ENCODE measurements at regions not wholly inside any gene's neighbourhood (a gene's known extent, or its start where the extent isn't known, plus 50 kb on each side); places are given as distances from the start of the nearest gene placed in this dataset.

DNA sequence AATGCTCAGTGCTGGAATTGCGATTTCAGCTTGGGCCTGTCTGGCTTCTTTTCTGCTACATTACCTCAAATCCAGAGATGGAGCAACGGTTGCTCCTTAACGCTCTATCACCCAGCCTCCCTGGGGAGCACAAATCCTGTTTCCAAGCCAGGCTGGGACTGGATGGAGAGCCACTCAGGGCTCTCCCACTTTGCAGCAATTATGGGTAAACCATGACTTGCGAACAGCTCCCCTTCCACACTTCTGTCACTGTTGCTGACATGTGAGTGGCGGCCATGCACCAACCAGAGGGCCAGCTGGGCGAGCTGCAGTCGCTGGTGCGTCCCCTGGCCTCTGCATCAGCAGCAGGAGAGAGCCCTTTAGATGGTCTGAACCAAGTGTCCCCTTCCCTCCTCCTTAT is 65.1 kb upstream of the RAB4A start:
- H3K23ac ChIP-seq (ENCODE audit: low read length in 2 of 2), result no peak overlapping the region
- no peak overlapping the region for H3K4me2 ChIP-seq (ENCODE audit: low read length, poor library complexity, severe bottlenecking)
- H3K4ac ChIP-seq (ENCODE audit: low read depth in 1 of 2, low read length in 2 of 2), result no peak overlapping the region
- DNase-seq, result no peak
- H2AK5ac ChIP-seq (ENCODE audit: low read length, severe bottlenecking), result no peak overlapping the region
- H2BK15ac ChIP-seq (ENCODE audit: low read depth, poor library complexity, severe bottlenecking), result no peak overlapping the region
- peaks cover 10 to 40% of the 10 kb centered on the region in 2 experiments for H3K27me3 ChIP-seq (ENCODE audit: control insufficient read depth in 1 of 2, insufficient read depth in 1 of 2, low read length in 2 of 2)
- no peak overlapping the region for H3K4me3 ChIP-seq (ENCODE audit: insufficient read depth in 1 of 2, low read depth in 1 of 2, low read length in 2 of 2)
- H3K9ac ChIP-seq (ENCODE audit: low read length), result peak overlapping the region; percentile 80
- no peak overlapping the region for H3K27ac ChIP-seq (ENCODE audit: low read length, poor library complexity, severe bottlenecking)
- H4K8ac ChIP-seq (ENCODE audit: low read length), result no peak overlapping the region
- H3K4me1 ChIP-seq (ENCODE audit: control insufficient read depth, insufficient read depth, low read depth, low read length), result no peaks in the 10 kb centered on the region
- no peak overlapping the region for H2BK120ac ChIP-seq (ENCODE audit: low read depth, low read length)
- no peak overlapping the region for H2BK5ac ChIP-seq (ENCODE audit: low read depth, low read length, poor library complexity, severe bottlenecking)
- no peaks in the 10 kb centered on the region for H3K36me3 ChIP-seq (ENCODE audit: control insufficient read depth in 1 of 2, insufficient read depth in 2 of 2, low read depth in 1 of 2, low read length in 2 of 2)
- peaks cover 4% of the 10 kb centered on the region for H3K9me3 ChIP-seq (ENCODE audit: control insufficient read depth, low read length)
- H3K18ac ChIP-seq (ENCODE audit: low read depth in 1 of 2, low read length in 2 of 2), result peak overlapping the region in 1 of 2 experiments; percentile 48
- no peak overlapping the region for H4K91ac ChIP-seq (ENCODE audit: low read length)
- no peak overlapping the region for H3K14ac ChIP-seq (ENCODE audit: low read length in 2 of 2)
- H2AFZ ChIP-seq (ENCODE audit: low read depth, low read length), result no peak overlapping the region
- H3K79me1 ChIP-seq (replicated peaks; ENCODE audit: low read length, poor library complexity, severe bottlenecking), result no peaks in the 10 kb centered on the region
- H2BK12ac ChIP-seq (ENCODE audit: low read length in 2 of 2), result peak overlapping the region in 1 of 2 experiments; percentile 75
- 89% methylated on average over 8 of the region's 8 CpGs for WGBS

DNA sequence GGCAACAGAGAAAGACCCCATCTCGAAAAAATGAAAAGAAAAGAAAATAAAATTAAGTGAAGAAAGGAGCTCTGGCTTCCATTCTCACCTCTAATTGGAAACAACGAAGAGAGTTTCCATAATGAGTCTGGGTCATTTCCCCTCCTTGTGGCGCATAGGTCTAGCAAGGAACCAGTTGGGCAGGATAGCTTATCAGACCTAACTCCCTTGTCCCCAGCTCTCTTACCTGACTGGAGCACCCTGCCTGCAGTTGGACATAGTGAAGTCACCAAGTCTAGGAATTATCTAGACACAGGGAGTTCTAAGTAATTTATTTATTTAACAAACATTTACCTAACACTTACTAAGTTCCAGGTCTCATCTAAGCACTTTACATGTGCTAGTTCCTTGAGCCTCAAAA is 63.0 kb upstream of the RAB4A start:
- Histone ChIP-seq H2AK5ac (ENCODE audit: low read length, severe bottlenecking) (no peak overlapping the region), H3K36me3 (ENCODE audit: control insufficient read depth in 1 of 2, insufficient read depth in 2 of 2, low read depth in 1 of 2, low read length in 2 of 2) (no peaks in the 10 kb centered on the region), H2AFZ (ENCODE audit: low read depth, low read length) (no peak overlapping the region), H3K4me2 (ENCODE audit: low read length, poor library complexity, severe bottlenecking) (no peak overlapping the region), H3K27ac (ENCODE audit: low read length, poor library complexity, severe bottlenecking) (no peak overlapping the region), H3K23ac (ENCODE audit: low read length in 2 of 2) (no peak overlapping the region), H3K9me3 (ENCODE audit: control insufficient read depth, low read length) (peaks cover 4% of the 10 kb centered on the region), H4K8ac (ENCODE audit: low read length) (no peak overlapping the region), H2BK12ac (ENCODE audit: low read length in 2 of 2) (no peak overlapping the region), H3K27me3 (ENCODE audit: control insufficient read depth in 1 of 2, insufficient read depth in 1 of 2, low read length in 2 of 2) (peaks cover 10 to 40% of the 10 kb centered on the region in 2 experiments), H3K4me1 (ENCODE audit: control insufficient read depth, insufficient read depth, low read depth, low read length) (no peaks in the 10 kb centered on the region), H3K4ac (ENCODE audit: low read depth in 1 of 2, low read length in 2 of 2) (no peak overlapping the region), H2BK120ac (ENCODE audit: low read depth, low read length) (no peak overlapping the region), H2BK5ac (ENCODE audit: low read depth, low read length, poor library complexity, severe bottlenecking) (no peak overlapping the region), H3K79me1 (replicated peaks; ENCODE audit: low read length, poor library complexity, severe bottlenecking) (no peaks in the 10 kb centered on the region), H4K91ac (ENCODE audit: low read length) (no peak overlapping the region), H3K4me3 (ENCODE audit: insufficient read depth in 1 of 2, low read depth in 1 of 2, low read length in 2 of 2) (no peak overlapping the region), H3K18ac (ENCODE audit: low read depth in 1 of 2, low read length in 2 of 2) (no peak overlapping the region), H2BK15ac (ENCODE audit: low read depth, poor library complexity, severe bottlenecking) (no peak overlapping the region), H3K9ac (ENCODE audit: low read length) (no peak overlapping the region), H3K14ac (ENCODE audit: low read length in 2 of 2) (no peak overlapping the region)
- no peak for DNase-seq
- WGBS, result 93% methylated on average over 2 of the region's 3 CpGs

DNA sequence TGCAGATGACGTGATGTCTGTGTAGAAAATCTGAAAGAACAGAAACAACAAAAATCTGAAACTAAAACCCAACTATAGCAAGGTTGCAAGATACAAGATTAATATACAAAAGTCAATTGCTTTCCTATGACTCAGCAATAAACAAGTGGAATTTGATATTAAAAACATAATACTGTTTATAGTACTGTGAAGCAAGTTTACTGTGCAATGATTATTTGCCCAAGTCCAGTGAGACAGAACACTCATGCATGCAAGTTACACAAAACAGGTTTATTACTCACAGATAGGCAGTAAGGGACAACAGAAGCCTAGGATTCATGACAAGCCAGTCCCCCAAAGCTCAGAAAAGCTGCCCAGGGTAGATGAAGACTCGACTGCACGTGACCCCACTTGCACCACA is 62.4 kb upstream of the RAB4A start:
- Histone ChIP-seq H3K4me3 (ENCODE audit: insufficient read depth in 1 of 2, low read depth in 1 of 2, low read length in 2 of 2) (no peak overlapping the region), H3K9me3 (ENCODE audit: control insufficient read depth, low read length) (peaks cover 4% of the 10 kb centered on the region), H3K9ac (ENCODE audit: low read length) (no peak overlapping the region), H3K4ac (ENCODE audit: low read depth in 1 of 2, low read length in 2 of 2) (no peak overlapping the region), H3K27ac (ENCODE audit: low read length, poor library complexity, severe bottlenecking) (no peak overlapping the region), H2AK5ac (ENCODE audit: low read length, severe bottlenecking) (no peak overlapping the region), H2BK5ac (ENCODE audit: low read depth, low read length, poor library complexity, severe bottlenecking) (no peak overlapping the region), H3K18ac (ENCODE audit: low read depth in 1 of 2, low read length in 2 of 2) (peak overlapping the region in 1 of 2 experiments; percentile 67), H4K8ac (ENCODE audit: low read length) (no peak overlapping the region), H3K79me1 (replicated peaks; ENCODE audit: low read length, poor library complexity, severe bottlenecking) (no peaks in the 10 kb centered on the region), H3K27me3 (ENCODE audit: control insufficient read depth in 1 of 2, insufficient read depth in 1 of 2, low read length in 2 of 2) (peaks cover 10 to 35% of the 10 kb centered on the region in 2 experiments), H3K4me2 (ENCODE audit: low read length, poor library complexity, severe bottlenecking) (no peak overlapping the region), H3K4me1 (ENCODE audit: control insufficient read depth, insufficient read depth, low read depth, low read length) (no peaks in the 10 kb centered on the region), H3K36me3 (ENCODE audit: control insufficient read depth in 1 of 2, insufficient read depth in 2 of 2, low read depth in 1 of 2, low read length in 2 of 2) (no peaks in the 10 kb centered on the region), H4K91ac (ENCODE audit: low read length) (peak overlapping the region; percentile 7), H2BK15ac (ENCODE audit: low read depth, poor library complexity, severe bottlenecking) (no peak overlapping the region), H3K23ac (ENCODE audit: low read length in 2 of 2) (no peak overlapping the region), H2BK120ac (ENCODE audit: low read depth, low read length) (peak overlapping the region; percentile 95), H3K14ac (ENCODE audit: low read length in 2 of 2) (no peak overlapping the region), H2AFZ (ENCODE audit: low read depth, low read length) (no peak overlapping the region), H2BK12ac (ENCODE audit: low read length in 2 of 2) (peak overlapping the region in 1 of 2 experiments; percentile 94)
- DNase-seq, result peak; percentile 41
- WGBS, result 69% methylated on average over 2 of the region's 3 CpGs

DNA sequence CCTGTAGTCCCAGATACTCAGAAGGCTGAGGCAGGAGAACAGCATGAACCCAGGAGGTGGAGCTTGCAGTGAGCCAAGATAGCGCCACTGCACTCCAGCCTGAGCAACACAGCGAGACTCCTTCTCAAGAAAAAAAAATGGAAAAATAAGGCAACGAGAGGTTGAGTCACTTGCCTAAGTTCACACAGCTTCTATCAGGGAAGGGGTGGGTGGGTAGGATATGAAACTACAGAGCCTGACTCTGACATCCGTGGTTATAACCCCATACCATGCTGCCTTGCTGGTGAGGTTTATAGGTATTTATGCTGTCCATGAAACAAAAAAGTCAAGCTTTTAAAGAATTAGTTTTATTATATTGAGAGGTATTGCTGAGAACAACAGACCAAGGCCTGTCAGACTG is 61.5 kb upstream of the RAB4A start:
- DNase-seq, result peak; percentile 76

More for the DNA sequence above, 61.5 kb upstream of the RAB4A start:
- no peak overlapping the region for H3K27ac ChIP-seq (ENCODE audit: low read length, poor library complexity, severe bottlenecking)
- no peak overlapping the region for H3K9ac ChIP-seq (ENCODE audit: low read length)
- H2BK15ac ChIP-seq (ENCODE audit: low read depth, poor library complexity, severe bottlenecking), result no peak overlapping the region
- H3K4me1 ChIP-seq (ENCODE audit: control insufficient read depth, insufficient read depth, low read depth, low read length), result no peaks in the 10 kb centered on the region
- H3K9me3 ChIP-seq (ENCODE audit: control insufficient read depth, low read length), result peaks cover 4% of the 10 kb centered on the region
- no peaks in the 10 kb centered on the region for H3K36me3 ChIP-seq (ENCODE audit: control insufficient read depth in 1 of 2, insufficient read depth in 2 of 2, low read depth in 1 of 2, low read length in 2 of 2)
- H2AFZ ChIP-seq (ENCODE audit: low read depth, low read length), result no peak overlapping the region
- H3K23ac ChIP-seq (ENCODE audit: low read length in 2 of 2), result no peak overlapping the region
- no peak overlapping the region for H3K14ac ChIP-seq (ENCODE audit: low read length in 2 of 2)
- H4K91ac ChIP-seq (ENCODE audit: low read length), result no peak overlapping the region
- no peak overlapping the region for H2AK5ac ChIP-seq (ENCODE audit: low read length, severe bottlenecking)
- H3K4ac ChIP-seq (ENCODE audit: low read depth in 1 of 2, low read length in 2 of 2), result no peak overlapping the region
- peaks cover 10 to 29% of the 10 kb centered on the region in 2 experiments for H3K27me3 ChIP-seq (ENCODE audit: control insufficient read depth in 1 of 2, insufficient read depth in 1 of 2, low read length in 2 of 2)
- H2BK12ac ChIP-seq (ENCODE audit: low read length in 2 of 2), result no peak overlapping the region
- H4K8ac ChIP-seq (ENCODE audit: low read length), result no peak overlapping the region
- 55% methylated on average over 4 of the region's 4 CpGs for WGBS
- H2BK120ac ChIP-seq (ENCODE audit: low read depth, low read length), result no peak overlapping the region
- H3K4me3 ChIP-seq (ENCODE audit: insufficient read depth in 1 of 2, low read depth in 1 of 2, low read length in 2 of 2), result no peak overlapping the region
- H3K18ac ChIP-seq (ENCODE audit: low read depth in 1 of 2, low read length in 2 of 2), result peak overlapping the region in 1 of 2 experiments; percentile 54
- no peaks in the 10 kb centered on the region for H3K79me1 ChIP-seq (replicated peaks; ENCODE audit: low read length, poor library complexity, severe bottlenecking)
- no peak overlapping the region for H3K4me2 ChIP-seq (ENCODE audit: low read length, poor library complexity, severe bottlenecking)
- H2BK5ac ChIP-seq (ENCODE audit: low read depth, low read length, poor library complexity, severe bottlenecking), result no peak overlapping the region
